CD4-positive, alpha-beta T cell treated with Interferon gamma for 1 hour (primary cell): ENCODE measurements at regions not wholly inside any gene's neighbourhood (a gene's known extent, or its start where the extent isn't known, plus 50 kb on each side); places are given as distances from the start of the nearest gene placed in this dataset.

ENCODE experiments used
- DNase-seq: peaks from one replicate; pipeline ENCODE4 v3.0.0-alpha.2; 2020

GRCh38 chr15:93519599-93519998 is 430.6 kb upstream of the RGMA start:
- DNase-seq, result no peak

- no peak for DNase-seq
These were observed 428.2 kb upstream of the RGMA start for GRCh38 chr15:93517176-93517575.

GRCh38 chr15:93515256-93516051 is 426.4 kb upstream of the RGMA start:
- DNase-seq, result no peak

GRCh38 chr15:93506646-93507045 is 417.6 kb upstream of the RGMA start:
- no peak for DNase-seq

DNA sequence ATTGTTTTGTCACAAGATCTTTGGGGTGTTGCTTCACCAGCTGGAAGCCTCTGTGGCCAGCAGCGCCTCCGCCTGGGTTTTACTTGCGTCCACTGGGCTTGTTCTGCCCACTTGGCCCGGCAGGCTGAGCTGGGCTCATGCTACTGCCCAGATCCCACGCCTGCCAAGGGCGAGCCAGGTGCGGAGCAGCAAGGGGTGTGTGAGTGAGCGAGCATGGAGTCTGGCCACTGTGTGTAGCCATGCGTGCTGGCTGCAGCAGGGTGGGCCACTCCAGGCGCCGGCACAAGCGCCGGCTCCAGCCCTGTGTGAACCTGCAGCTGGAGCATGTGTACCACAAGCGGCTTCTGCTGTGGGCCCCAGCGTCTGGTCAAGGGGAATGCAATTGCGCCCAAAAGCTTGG is 416.5 kb upstream of the RGMA start:
- DNase-seq, result no peak

DNA sequence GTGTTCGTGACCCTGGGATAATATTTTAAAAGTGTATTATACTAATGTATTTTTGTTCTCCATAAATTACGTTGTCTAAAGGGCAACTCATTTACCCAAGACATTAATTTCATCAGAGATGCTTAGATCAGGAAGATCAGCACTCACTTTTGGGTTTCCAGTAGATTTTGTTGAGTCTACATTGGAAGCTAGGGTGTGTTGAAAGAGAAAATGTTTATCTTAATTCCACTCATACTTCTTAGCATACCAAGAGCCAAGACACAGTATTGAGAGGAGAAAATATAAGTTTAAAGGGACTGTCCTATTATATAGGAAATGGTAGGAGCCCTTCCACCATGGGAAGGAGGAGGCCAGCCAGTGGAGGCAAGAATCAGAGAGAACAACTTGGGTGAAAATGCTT is 412.9 kb upstream of the RGMA start:
- DNase-seq, result no peak

GRCh38 chr15:93500155-93500554 is 411.1 kb upstream of the RGMA start:
- no peak for DNase-seq

- no peak for DNase-seq
These were observed 408.3 kb upstream of the RGMA start for GRCh38 chr15:93497291-93497690.

GRCh38 chr15:93496888-93497287 is 407.9 kb upstream of the RGMA start:
- no peak for DNase-seq

DNA sequence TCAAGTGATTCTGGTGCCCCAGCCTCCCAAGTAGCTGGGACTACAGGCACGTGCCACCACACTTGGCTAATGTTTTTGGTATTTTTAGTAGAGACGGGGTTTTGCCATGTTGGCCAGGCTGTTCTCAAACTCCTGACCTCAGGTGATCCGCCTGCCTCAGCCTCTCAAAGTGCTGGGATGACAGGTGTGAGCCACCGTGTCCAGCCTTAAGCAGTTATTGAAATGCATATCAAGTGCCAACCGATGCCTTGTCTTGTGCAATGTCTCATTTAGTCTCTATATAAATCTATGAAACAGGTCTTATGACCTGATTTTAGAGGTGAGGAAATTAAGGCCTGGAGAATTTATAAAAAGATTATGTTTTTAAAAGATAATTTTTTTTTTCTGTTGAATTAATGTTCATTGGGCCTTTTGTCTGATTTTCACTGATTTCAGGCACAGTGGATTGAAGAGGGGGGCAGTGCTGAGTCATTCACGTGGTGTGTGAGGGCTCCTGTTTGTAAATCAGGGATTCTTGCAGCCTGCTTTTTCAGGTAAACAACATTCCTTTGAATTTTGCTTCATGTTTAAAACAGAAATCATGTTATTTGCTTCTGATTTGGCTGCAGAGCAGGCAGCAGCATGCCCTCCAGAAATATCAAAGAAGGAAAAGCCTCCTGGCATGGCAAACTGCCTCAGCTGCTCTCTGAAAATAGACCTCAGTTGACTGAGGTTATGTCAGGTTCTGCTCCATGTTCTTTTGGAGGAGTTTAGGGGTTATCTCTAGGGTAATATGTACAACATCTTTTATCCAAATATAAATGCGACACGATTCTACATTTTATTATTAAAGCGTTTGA is 407.0 kb upstream of the RGMA start:
- no peak for DNase-seq

- no peak for DNase-seq
These were observed 404.2 kb upstream of the RGMA start for GRCh38 chr15:93493172-93493571.

DNA sequence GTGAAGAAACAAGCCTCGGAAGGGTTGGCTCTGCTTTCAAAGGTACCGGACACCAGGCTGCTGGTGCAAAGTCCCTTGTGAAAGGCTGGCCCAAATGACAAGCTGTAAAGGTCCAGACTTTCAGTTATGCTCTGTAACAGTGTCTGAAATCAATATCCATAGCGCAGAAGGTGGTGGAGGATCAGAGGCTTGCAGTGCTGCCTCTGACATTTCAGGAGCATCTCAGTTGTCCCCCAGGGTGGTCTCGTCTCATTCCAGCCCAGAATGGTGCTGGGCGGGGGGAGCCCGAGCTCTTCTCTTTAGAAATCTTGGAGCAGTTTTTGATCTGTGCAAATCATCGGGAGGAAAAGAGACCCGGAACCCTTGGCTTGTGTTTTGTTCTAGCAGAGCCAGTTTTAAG is 402.3 kb upstream of the RGMA start:
- DNase-seq, result no peak

GRCh38 chr15:93488296-93488713 is 399.3 kb upstream of the RGMA start:
- no peak for DNase-seq

DNA sequence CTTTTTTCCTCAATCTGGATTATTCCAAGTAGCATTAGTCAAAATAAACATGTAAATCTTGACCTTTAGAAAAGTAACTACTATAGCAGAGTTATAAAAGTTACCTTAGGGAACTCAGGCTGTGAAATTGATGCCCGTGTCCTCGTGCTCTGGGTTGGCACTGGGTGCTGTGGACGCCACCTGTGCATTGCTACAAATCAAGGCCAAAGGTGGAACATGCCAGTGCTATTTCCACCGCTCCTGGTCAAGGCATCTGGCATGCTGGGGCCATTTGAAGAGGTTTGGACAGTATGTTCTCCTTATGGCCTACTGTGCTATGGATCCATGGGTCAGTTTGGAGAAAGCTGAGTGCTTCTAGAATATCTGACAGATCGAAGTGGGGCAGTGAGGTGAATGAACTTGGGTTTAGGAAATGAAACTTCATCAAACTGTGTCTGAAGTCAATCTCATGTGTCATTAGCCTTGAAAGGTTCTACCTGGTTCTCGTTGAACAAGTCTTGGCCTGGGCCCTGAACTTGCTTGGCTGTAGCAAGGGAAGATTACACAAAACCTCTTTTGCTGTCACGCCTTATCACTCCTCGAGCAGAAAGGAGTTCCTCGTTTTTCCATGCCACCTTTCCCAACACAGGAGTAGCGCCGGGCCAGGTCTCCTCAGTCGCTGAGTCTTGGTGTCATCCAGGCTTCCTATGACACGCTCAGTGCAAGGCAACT is 397.6 kb upstream of the RGMA start:
- DNase-seq, result no peak

GRCh38 chr15:93485438-93486327 is 396.7 kb upstream of the RGMA start:
- no peak for DNase-seq

- no peak for DNase-seq
These were observed 394.9 kb upstream of the RGMA start for GRCh38 chr15:93483923-93484322.

GRCh38 chr15:93482731-93483130 is 393.7 kb upstream of the RGMA start:
- DNase-seq, result no peak

- DNase-seq, result no peak
These were observed 390.7 kb upstream of the RGMA start for GRCh38 chr15:93479715-93480114.

DNA sequence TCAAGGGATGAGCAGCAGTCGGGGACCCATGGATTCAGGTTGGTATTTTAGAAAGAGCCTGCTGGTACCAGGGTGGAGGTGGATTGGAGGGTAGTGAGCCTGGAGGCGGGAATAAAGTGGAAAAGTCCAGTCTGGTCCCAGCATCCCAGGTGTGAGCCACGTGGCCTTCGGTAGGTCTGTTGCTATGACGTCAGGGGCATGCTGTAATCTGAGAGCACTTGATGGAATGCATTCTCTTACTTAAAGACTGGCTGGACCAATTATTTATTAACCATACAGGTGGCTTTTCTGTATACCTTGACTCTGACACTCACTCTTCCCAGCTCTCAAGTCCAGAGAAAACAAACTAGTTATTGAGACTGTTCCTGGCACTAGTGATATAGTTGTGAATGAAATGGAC is 389.9 kb upstream of the RGMA start:
- no peak for DNase-seq

- no peak for DNase-seq
These were observed 388.7 kb upstream of the RGMA start for GRCh38 chr15:93477721-93478120.

DNA sequence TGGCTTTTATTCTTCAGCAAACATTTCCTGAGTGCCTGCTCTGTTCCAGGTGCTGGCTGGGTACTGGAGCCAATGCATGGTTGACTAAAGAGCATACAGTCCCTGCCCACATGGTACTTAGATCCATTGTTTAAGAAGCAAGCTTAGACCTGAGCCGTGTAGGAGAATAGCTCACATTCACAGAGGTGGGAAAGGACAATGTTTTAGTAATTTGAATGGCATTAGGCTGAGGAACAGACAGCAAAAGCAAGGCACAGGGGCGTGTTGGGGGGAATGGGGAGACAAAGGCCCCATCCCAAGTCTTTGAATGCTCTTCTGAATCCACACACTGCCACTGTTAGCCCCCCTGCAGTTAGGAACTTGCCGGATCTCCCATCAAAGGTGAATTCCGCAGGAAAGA is 388.2 kb upstream of the RGMA start:
- DNase-seq, result no peak

GRCh38 chr15:93476491-93477177 is 387.6 kb upstream of the RGMA start:
- DNase-seq, result no peak
